Left colon (tissue), 2 donors: ENCODE measurements at regions not wholly inside any gene's neighbourhood (a gene's known extent, or its start where the extent isn't known, plus 50 kb on each side); places are given as distances from the start of the nearest gene placed in this dataset.
"Not testable (repeated sequence)": the region's sequence is repeated elsewhere in the genome, so short reads cannot be mapped to it uniquely, and the experiment has no call there.

Source experiments
- ATAC-seq: fragments of 200-7000 bp; cut with Tn5 transposase; one replicate; pipeline ENCODE4 v1.9.1; 2020; ENCODE audit warnings: mild to moderate bottlenecking, moderate library complexity
- DNase-seq, 2 donors: peaks; one replicate each; pipeline ENCODE4 v3.0.0-alpha.2; 2020
- intact Hi-C, 2 donors: fragments of 100-400 bp; cut with DNase I in 1 of 2; cut with micrococcal nuclease in 1 of 2; formaldehyde crosslinking; loops; one replicate each; pipeline versions ENCODE4 v1.11.2 to v1.14.0; 2022; cut with DNase I, micrococcal nuclease
- donor health status: DM: no; HTN: no; CAD: no.
- donor health status: DM: yes; HTN: yes; CAD: no.

- DNase-seq (no peak), ATAC-seq (no peak)
- intact Hi-C loops, result no loop called here
Observed at GRCh38 chr16:5296176-5296575, 198.6 kb upstream of the EEF2KMT start.

DNA sequence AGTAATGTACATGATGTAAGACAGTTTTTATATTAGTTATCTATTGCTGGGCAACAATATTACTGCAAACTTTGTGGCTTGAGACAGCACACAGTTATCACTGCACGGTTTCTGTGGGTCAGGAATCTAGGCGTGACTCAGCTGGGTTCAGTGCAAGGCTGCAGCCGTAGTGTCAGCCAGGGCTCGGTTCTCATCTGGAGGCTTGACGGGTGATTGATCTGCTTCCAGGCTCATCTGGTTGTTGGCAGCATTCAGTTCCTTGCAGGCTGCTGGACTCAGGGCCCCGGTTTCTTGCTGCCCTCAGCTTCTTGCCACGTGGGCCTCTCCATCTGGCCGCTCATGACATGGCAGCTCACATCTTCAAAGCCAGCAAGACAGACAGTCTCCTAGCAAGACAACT is 197.7 kb upstream of the EEF2KMT start:
- ATAC-seq, DNase-seq, intact Hi-C loops: not testable (repeated sequence)

- DNase-seq, ATAC-seq, intact Hi-C loops: not testable (repeated sequence)
Observed at GRCh38 chr16:5282152-5282551, 184.6 kb upstream of the EEF2KMT start.

GRCh38 chr16:5257462-5257861 is 159.9 kb upstream of the EEF2KMT start:
- DNase-seq (no peak), ATAC-seq (no peak)
- intact Hi-C loops, result no loop called here

DNA sequence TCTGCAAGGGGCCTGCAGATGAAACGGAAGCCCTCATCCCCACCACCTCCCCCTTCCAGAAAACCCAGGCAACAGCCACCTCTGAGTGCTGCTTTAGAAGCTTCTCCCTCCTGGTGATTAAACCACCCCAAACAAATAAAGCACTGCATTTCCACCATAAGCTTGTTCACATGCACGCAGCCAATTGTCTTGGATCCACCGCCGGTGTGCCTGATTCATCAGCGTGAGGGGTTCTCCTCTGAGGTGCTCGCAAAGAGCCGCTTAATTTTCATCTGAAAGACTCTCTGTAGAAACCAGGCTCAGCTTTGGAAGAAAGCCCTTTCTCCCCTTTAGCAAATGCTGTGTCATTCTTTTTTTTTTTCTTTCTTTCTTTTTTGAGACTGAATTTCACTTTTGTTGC is 155.2 kb upstream of the EEF2KMT start:
- DNase-seq (no peak), ATAC-seq (no peak)
- intact Hi-C loops, result no loop called here

GRCh38 chr16:5247403-5247802 is 149.8 kb upstream of the EEF2KMT start:
- DNase-seq, ATAC-seq, intact Hi-C loops: not testable (repeated sequence)

- DNase-seq, result peak in 1 of 2 donors; percentile 27
- ATAC-seq, intact Hi-C loops: not testable (repeated sequence)
Observed at GRCh38 chr16:5240278-5240626, 142.7 kb upstream of the EEF2KMT start.

- ATAC-seq (peak; percentile 52), DNase-seq (peak in 1 of 2 donors; percentile 64)
- intact Hi-C loops, result not testable (repeated sequence)
Observed at GRCh38 chr16:5239472-5240277, 142.1 kb upstream of the EEF2KMT start.

- ATAC-seq, result no peak
- intact Hi-C loops, result no loop called here
- DNase-seq, result no peak
Observed at GRCh38 chr16:5235119-5235518, 137.5 kb upstream of the EEF2KMT start.

- intact Hi-C loops, result no loop called here
- ATAC-seq (no peak), DNase-seq (no peak)
Observed at GRCh38 chr16:5234295-5235050, 136.9 kb upstream of the EEF2KMT start.

- intact Hi-C loops, result no loop called here
- no peak for ATAC-seq
- DNase-seq, result no peak
Observed at GRCh38 chr16:5231246-5231759, 133.7 kb upstream of the EEF2KMT start.

DNA sequence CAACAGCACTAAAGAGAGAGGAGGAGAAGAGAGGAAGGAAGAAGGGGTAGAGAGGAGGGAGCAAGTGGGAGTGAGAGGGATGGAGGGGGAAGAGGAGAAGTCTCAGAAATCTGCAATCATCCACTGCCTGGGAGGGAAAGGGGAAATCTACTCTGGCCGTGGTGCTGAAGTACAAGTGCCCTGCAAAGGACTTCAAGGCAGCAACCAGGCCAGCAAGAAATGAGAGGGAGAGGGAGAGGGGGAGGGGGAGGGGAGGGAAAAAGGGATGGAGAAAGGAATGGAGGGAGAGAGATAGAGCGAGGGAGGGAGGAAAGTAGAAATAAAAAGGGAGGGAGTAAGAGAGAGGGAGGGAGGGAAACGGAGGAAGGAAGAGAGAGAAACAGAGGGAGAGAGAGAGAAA is 130.8 kb upstream of the EEF2KMT start:
- ATAC-seq (no peak), DNase-seq (no peak)
- intact Hi-C loops, result no loop called here

DNA sequence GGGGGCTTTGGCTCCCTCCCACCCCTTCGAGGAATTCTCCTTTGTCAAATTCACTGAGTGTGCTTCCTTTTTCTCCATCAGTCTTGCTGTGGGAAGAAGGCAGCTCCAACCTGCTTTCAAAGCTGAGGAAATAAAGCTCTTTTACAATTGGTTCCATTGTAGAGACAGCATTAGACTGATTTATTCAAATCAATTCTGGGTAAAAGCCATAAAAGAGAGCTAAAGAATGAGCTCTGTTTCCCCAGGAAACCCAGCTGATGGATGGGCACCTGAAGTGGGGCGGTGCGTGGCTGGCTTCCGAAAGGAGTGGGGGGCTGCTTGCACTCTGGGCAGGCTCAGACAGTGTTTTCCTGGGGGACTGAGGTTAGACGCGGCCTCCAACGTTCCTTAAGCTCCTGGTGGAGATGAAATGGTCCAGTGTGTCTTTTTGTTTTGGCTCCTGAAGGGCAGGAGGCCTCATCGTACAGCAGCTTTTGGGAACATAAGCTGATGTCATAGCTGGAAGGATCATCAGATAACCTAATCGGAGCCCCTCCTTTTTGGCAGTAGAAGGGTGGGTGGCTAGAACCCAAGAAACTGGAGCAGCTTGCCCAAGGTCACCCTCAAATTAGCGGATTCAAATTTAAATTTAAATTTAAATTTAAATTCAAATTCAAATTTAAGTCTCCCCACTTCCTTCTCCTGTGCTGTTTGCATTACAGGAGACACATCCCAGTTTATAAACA is 128.5 kb upstream of the EEF2KMT start:
- no peak for DNase-seq
- no peak for ATAC-seq
- intact Hi-C loops, result no loop called here

DNA sequence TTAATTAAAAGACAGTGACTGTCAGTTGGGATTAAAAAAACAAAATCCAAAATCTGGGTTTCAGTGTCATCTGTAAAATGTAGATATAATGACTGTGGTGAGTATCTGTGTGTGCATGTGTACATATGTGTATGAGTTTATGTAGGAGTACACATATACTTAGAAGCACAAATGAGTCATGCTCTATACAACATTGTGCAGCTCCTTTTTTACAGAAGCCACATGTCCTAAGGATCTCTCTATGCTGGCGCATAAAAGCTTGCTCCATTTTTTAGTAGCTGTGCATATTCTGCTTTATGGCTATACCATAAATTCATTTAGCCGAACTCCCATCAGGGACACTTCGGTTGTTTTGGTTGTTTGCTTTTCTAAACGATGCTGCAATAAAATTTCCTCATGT is 125.2 kb upstream of the EEF2KMT start:
- intact Hi-C loops, result no loop called here
- DNase-seq, result no peak
- ATAC-seq, result peak; percentile 89

- ATAC-seq, DNase-seq, intact Hi-C loops: not testable (repeated sequence)
Observed at GRCh38 chr16:5221831-5222230, 124.2 kb upstream of the EEF2KMT start.

DNA sequence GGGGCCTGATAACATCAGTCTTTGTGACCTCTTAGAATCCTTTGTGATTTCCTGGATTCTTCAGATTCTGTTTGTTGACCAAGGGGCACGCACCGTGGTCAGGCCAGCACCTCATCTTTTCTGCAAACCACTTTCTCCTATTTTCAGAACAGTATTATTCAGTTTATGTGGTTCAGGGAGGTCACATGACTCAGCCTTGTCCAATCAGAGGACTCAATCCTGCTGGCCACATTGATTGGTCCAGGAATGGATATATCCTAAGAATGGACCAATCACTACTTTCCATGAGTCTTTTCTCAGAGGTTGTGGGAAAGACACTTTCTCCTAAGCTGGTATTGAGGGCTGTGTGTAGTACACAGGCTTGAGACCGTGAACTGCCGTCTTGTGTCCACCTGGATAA is 123.1 kb upstream of the EEF2KMT start:
- intact Hi-C loops, result no loop called here
- ATAC-seq, result no peak
- DNase-seq, result no peak

- DNase-seq (no peak), ATAC-seq (no peak)
- intact Hi-C loops, result no loop called here
Observed at GRCh38 chr16:5216441-5217080, 119.0 kb upstream of the EEF2KMT start.

GRCh38 chr16:5215901-5216300 is 118.3 kb upstream of the EEF2KMT start:
- intact Hi-C loops, result no loop called here
- DNase-seq (peak in 1 of 2 donors; percentile 42), ATAC-seq (peak; percentile 49)

GRCh38 chr16:5214466-5214865 is 116.9 kb upstream of the EEF2KMT start:
- intact Hi-C loops, result no loop called here
- DNase-seq (no peak), ATAC-seq (no peak)
